Sigmoid colon (tissue), 4 donors: ENCODE measurements at regions not wholly inside any gene's neighbourhood (a gene's known extent, or its start where the extent isn't known, plus 50 kb on each side); places are given as distances from the start of the nearest gene placed in this dataset.

Experiments used
- EP300 ChIP-seq, 4 donors: sonication (generic); formaldehyde crosslinking; IDR thresholded peaks; one replicate each; pipeline ENCODE4 v1.6.1; 2017; ENCODE audit warnings: antibody characterized with exemption in 4 of 4
- POLR2A ChIP-seq, 2 donors: fragments of 450-650 bp; IDR thresholded peaks; one replicate each; pipeline ENCODE4 v1.6.1; 2016; ENCODE audit warnings: antibody characterized with exemption in 2 of 2, mild to moderate bottlenecking in 2 of 2, moderate library complexity in 2 of 2
- TF ChIP-seq, protein P1 (sequence below), 4 experiments: fragments of 450-650 bp in 3 of 4; fragments of 200-600 bp in 1 of 4; IDR thresholded peaks; one replicate each; pipeline ENCODE4 v1.5.1; 2016 to 2019; ENCODE audit warnings: antibody characterized with exemption in 4 of 4, mild to moderate bottlenecking in 3 of 4, moderate library complexity in 2 of 4

- TF ChIP-seq, protein P1, sequence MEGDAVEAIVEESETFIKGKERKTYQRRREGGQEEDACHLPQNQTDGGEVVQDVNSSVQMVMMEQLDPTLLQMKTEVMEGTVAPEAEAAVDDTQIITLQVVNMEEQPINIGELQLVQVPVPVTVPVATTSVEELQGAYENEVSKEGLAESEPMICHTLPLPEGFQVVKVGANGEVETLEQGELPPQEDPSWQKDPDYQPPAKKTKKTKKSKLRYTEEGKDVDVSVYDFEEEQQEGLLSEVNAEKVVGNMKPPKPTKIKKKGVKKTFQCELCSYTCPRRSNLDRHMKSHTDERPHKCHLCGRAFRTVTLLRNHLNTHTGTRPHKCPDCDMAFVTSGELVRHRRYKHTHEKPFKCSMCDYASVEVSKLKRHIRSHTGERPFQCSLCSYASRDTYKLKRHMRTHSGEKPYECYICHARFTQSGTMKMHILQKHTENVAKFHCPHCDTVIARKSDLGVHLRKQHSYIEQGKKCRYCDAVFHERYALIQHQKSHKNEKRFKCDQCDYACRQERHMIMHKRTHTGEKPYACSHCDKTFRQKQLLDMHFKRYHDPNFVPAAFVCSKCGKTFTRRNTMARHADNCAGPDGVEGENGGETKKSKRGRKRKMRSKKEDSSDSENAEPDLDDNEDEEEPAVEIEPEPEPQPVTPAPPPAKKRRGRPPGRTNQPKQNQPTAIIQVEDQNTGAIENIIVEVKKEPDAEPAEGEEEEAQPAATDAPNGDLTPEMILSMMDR (IDR thresholded peaks at IDR 0.05): no peak
- TF ChIP-seq POLR2A (IDR thresholded peaks at IDR 0.05) (no peak), EP300 (IDR thresholded peaks at IDR 0.05) (no peak)
Measured at GRCh38 chr2:21700644-21701043, 576.9 kb downstream of the TDRD15 start.
